ENCODE measurements at regions not wholly inside any gene's neighbourhood (a gene's known extent, or its start where the extent isn't known, plus 50 kb on each side); places are given as distances from the start of the nearest gene placed in this dataset.

- BruUV-seq (replicated peaks), result no TSS peak
- TF ChIP-seq EZH2 (IDR thresholded peaks at IDR 0.05; ENCODE audit: low read depth), result no peak
- no peak for TF ChIP-seq CTCF (conservative IDR thresholded peaks at IDR 0.05)
Measured at GRCh38 chr17:52841971-52842370, 683.5 kb upstream of the CA10 start.

GRCh38 chr17:52837492-52837891 lies 679.0 kb upstream of the CA10 start:
- Histone ChIP-seq H3F3A (ENCODE audit: insufficient read depth, low read depth) (no peaks in the 10 kb centered on the region), H3K4me1 (replicated peaks; ENCODE audit: insufficient read depth) (no peaks in the 10 kb centered on the region), H3K27me3 (ENCODE audit: insufficient read depth, low read depth) (no peaks in the 10 kb centered on the region), H3K9me3 (ENCODE audit: insufficient read depth, low read depth) (no peaks in the 10 kb centered on the region), H3K4me2 (no peak overlapping the region), H3K9me2 (ENCODE audit: insufficient read depth) (no peaks in the 10 kb centered on the region; the same call in 1 of the 2 replicates), H4K20me1 (ENCODE audit: insufficient read depth) (no peaks in the 10 kb centered on the region), H3K36me3 (ENCODE audit: low read depth) (no peaks in the 10 kb centered on the region), H3K4me3 (no peak overlapping the region), H2AFZ (no peak overlapping the region), H3K79me2 (ENCODE audit: low read depth) (no peaks in the 10 kb centered on the region), H3K27ac (no peak overlapping the region)
- intact Hi-C loops (cut with micrococcal nuclease; ENCODE audit: unreplicated experiment), result no loop called here
- no TSS peak for BruUV-seq (replicated peaks)
- TF ChIP-seq CTCF (conservative IDR thresholded peaks at IDR 0.05), result no peak
- TF ChIP-seq EZH2 (IDR thresholded peaks at IDR 0.05; ENCODE audit: low read depth), result no peak
- DNase-seq, result no peak
- ChIA-PET POLR2A (ENCODE audit: unreplicated experiment) (no interaction called here), CTCF (no interaction called here)

More at GRCh38 chr17:52841971-52842370, 683.5 kb upstream of the CA10 start:
- intact Hi-C loops (cut with micrococcal nuclease; ENCODE audit: unreplicated experiment), result no loop called here
- Histone ChIP-seq H3K4me3 (no peak overlapping the region), H3K9me2 (ENCODE audit: insufficient read depth) (no peaks in the 10 kb centered on the region; the same call in 1 of the 2 replicates), H4K20me1 (ENCODE audit: insufficient read depth) (no peaks in the 10 kb centered on the region), H2AFZ (no peak overlapping the region), H3K27me3 (ENCODE audit: insufficient read depth, low read depth) (no peaks in the 10 kb centered on the region), H3K4me2 (no peak overlapping the region), H3K36me3 (ENCODE audit: low read depth) (no peaks in the 10 kb centered on the region), H3K4me1 (replicated peaks; ENCODE audit: insufficient read depth) (no peaks in the 10 kb centered on the region), H3K9me3 (ENCODE audit: insufficient read depth, low read depth) (no peaks in the 10 kb centered on the region), H3K27ac (no peak overlapping the region), H3F3A (ENCODE audit: insufficient read depth, low read depth) (no peaks in the 10 kb centered on the region), H3K79me2 (ENCODE audit: low read depth) (no peaks in the 10 kb centered on the region)
- ChIA-PET POLR2A (ENCODE audit: unreplicated experiment) (no interaction called here), CTCF (no interaction called here)
- DNase-seq, result no peak

- CTCF ChIA-PET, result no interaction called here
- Histone ChIP-seq H3K36me3 (ENCODE audit: low read depth) (no peaks in the 10 kb centered on the region), H3K9me2 (ENCODE audit: insufficient read depth) (no peaks in the 10 kb centered on the region), H3K27me3 (ENCODE audit: insufficient read depth, low read depth) (no peaks in the 10 kb centered on the region), H3K4me1 (replicated peaks; ENCODE audit: insufficient read depth) (no peaks in the 10 kb centered on the region), H3K79me2 (ENCODE audit: low read depth) (no peaks in the 10 kb centered on the region), H3K9me3 (ENCODE audit: insufficient read depth, low read depth) (peaks cover 6% of the 10 kb centered on the region; the same call in 1 of the 2 replicates), H3K27ac (no peak overlapping the region), H3K4me2 (no peak overlapping the region), H4K20me1 (ENCODE audit: insufficient read depth) (no peaks in the 10 kb centered on the region), H3F3A (ENCODE audit: insufficient read depth, low read depth) (no peaks in the 10 kb centered on the region), H2AFZ (no peak overlapping the region), H3K4me3 (no peak overlapping the region)
- no TSS peak for BruUV-seq (replicated peaks)
- POLR2A ChIA-PET (ENCODE audit: unreplicated experiment), result no interaction called here
- TF ChIP-seq CTCF (conservative IDR thresholded peaks at IDR 0.05), result no peak
- no peak for TF ChIP-seq EZH2 (IDR thresholded peaks at IDR 0.05; ENCODE audit: low read depth)
- DNase-seq, result no peak
- intact Hi-C loops (cut with micrococcal nuclease; ENCODE audit: unreplicated experiment), result no loop called here
Measured at GRCh38 chr17:52831536-52831935, 673.0 kb upstream of the CA10 start.
